C4-2B (cell line): ENCODE measurements at regions not wholly inside any gene's neighbourhood (a gene's known extent, or its start where the extent isn't known, plus 50 kb on each side); places are given as distances from the start of the nearest gene placed in this dataset.

Source experiments
- H3K27ac ChIP-seq: fragments of 450-650 bp; 2 replicates; pipeline ENCODE4 v1.5.1; 2017
- ZFX ChIP-seq: fragments of 450-650 bp; IDR thresholded peaks from 2 replicates; pipeline ENCODE4 v1.6.1; 2017
- TF ChIP-seq, protein P1 (sequence below): fragments of 450-650 bp; conservative IDR thresholded peaks from 2 replicates; pipeline ENCODE4 v1.5.1; 2017; ENCODE audit warnings: mild to moderate bottlenecking

GRCh38 chr15:96222981-96223380, 107.5 kb upstream of the NR2F2 start:
- H3K27ac ChIP-seq: no peak overlapping the region
- TF ChIP-seq, protein P1, sequence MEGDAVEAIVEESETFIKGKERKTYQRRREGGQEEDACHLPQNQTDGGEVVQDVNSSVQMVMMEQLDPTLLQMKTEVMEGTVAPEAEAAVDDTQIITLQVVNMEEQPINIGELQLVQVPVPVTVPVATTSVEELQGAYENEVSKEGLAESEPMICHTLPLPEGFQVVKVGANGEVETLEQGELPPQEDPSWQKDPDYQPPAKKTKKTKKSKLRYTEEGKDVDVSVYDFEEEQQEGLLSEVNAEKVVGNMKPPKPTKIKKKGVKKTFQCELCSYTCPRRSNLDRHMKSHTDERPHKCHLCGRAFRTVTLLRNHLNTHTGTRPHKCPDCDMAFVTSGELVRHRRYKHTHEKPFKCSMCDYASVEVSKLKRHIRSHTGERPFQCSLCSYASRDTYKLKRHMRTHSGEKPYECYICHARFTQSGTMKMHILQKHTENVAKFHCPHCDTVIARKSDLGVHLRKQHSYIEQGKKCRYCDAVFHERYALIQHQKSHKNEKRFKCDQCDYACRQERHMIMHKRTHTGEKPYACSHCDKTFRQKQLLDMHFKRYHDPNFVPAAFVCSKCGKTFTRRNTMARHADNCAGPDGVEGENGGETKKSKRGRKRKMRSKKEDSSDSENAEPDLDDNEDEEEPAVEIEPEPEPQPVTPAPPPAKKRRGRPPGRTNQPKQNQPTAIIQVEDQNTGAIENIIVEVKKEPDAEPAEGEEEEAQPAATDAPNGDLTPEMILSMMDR: no peak
- no peak for TF ChIP-seq ZFX

GRCh38 chr15:96223939-96224338, 106.6 kb upstream of the NR2F2 start:
- TF ChIP-seq ZFX: no peak
- TF ChIP-seq, protein P1: no peak
- H3K27ac ChIP-seq: no peak overlapping the region

GRCh38 chr15:96225642-96226259, 104.7 kb upstream of the NR2F2 start:
- no peak for TF ChIP-seq ZFX
- TF ChIP-seq, protein P1: no peak
- no peak overlapping the region for H3K27ac ChIP-seq

GRCh38 chr15:96230526-96231181, 99.8 kb upstream of the NR2F2 start:
- no peak overlapping the region for H3K27ac ChIP-seq
- TF ChIP-seq ZFX: no peak
- TF ChIP-seq, protein P1: no peak

GRCh38 chr15:96232335-96232734, 98.2 kb upstream of the NR2F2 start:
- no peak for TF ChIP-seq ZFX
- TF ChIP-seq, protein P1: no peak
- H3K27ac ChIP-seq: no peak overlapping the region

DNA sequence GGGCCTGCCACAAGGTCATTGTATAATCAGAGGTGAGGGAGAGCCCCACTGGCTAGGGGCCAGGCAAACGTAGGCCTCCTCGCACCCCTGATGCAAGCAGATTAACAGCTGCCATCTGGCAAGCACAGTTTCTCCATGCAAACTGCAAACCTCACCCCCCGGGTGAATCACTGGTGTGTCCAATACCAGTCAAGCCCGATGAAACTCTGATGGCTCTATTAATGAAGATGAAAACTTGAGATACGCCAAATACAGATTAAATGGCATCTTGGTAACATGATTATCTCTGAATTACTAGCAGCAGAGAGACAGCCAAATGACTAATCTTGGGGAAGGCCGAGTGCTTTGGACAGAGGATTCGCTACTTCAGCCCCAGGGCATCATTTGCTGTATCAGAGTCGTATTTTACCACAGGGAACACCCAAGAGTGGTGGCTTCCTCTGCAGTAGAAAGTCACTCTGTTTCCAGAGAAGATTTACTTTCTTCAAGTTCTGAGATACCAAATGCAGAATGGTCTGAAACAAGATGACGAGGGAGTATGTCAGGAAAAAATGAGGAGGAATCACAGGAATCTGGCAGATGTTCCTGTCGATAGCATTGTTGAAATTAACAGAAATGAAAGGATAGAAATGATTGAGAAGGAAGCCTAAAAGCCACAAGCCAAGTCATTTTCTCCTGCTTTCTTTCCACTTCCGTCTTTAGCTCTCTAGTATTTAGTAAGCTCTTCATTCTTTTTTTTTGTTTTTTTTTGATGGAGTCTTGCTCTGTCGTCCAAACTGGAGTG, 96.2 kb upstream of the NR2F2 start:
- H3K27ac ChIP-seq: no peak overlapping the region
- TF ChIP-seq, protein P1: no peak
- TF ChIP-seq ZFX: no peak

DNA sequence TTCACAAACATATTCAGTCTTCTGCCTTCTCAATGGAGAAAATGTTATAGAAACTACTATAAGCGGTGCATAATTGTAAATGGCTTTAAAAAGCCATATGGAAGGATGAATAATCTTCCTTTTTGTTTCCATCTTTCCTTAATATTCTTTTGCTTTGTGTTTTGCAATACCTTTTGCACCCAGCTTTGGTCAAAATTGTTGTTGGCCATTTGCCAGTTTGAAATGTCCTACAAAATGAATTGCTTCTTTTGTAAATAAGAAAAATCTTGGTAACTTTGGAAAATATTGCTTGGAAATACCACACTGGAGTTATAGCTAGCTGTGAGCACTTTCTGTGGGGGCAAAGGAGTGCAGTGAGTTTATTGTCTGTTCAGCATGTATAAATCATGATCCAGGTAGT, 93.5 kb upstream of the NR2F2 start:
- TF ChIP-seq, protein P1: no peak
- TF ChIP-seq ZFX: no peak
- no peak overlapping the region for H3K27ac ChIP-seq
